SK-N-SH (cell line): ENCODE measurements at regions not wholly inside any gene's neighbourhood (a gene's known extent, or its start where the extent isn't known, plus 50 kb on each side); places are given as distances from the start of the nearest gene placed in this dataset.

Experiments
- CTCF ChIP-seq: fragments of 200-600 bp; sonication (generic); IDR thresholded peaks from 2 replicates; pipeline ENCODE4 v1.6.1; 2017; ENCODE audit warnings: antibody characterized with exemption, mild to moderate bottlenecking, moderate library complexity
- EP300 ChIP-seq, 2 experiments: IDR thresholded peaks; 2 replicates each; pipeline versions ENCODE4 v1.4.0 to v1.6.1; 2012; ENCODE audit warnings: borderline replicate concordance in 1 of 2, low read depth in 1 of 2, low read length in 1 of 2
- NFIC ChIP-seq: IDR thresholded peaks from 2 replicates; pipeline ENCODE4 v1.4.0; 2012; ENCODE audit warnings: borderline replicate concordance
- POLR2AphosphoS5 ChIP-seq: IDR thresholded peaks from 2 replicates; pipeline ENCODE4 v1.6.1; 2012; ENCODE audit warnings: low read depth, low read length
- SIN3A ChIP-seq: IDR thresholded peaks from 2 replicates; pipeline ENCODE4 v1.6.1; 2012; ENCODE audit warnings: low read depth, mild to moderate bottlenecking, low read length, moderate library complexity, borderline replicate concordance
- YY1 ChIP-seq: IDR thresholded peaks from 2 replicates; pipeline ENCODE4 v1.4.0; 2012; ENCODE audit warnings: low read depth, mild to moderate bottlenecking
- TF ChIP-seq, protein P1 (sequence below): IDR thresholded peaks from 2 replicates; pipeline ENCODE4 v1.4.0; 2012; ENCODE audit warnings: low read depth, borderline replicate concordance

DNA sequence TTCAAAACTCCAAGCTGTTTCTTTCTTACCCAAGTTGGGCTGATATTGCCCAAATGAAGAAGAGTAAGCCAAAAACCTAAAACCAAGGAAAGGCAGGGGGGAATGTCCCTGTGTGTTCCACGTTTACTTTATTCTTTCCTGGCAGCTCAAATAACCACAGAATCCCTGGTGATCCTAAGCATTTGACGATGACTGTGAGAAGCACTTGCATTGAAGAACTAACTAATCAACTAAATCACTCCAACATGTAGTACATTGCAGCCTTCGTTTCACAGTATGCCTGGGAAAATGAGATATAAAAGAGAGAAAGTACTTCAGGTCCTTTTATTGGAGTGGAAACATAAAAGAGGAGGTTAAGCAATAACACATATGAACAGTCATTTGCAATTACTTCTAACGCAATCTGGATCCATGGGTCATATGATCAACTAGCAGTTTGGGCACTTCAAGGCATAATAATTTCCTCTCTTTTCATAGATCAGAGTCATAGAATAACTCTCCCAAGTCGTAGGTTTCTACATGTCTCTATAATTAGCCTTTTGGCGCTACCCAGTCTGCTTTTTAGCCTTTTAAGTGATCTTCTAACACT, 338.4 kb downstream of the TMEM167A start:
- TF ChIP-seq YY1 (no peak), EP300 (IDR thresholded peaks at IDR 0.05; ENCODE audit: borderline replicate concordance in 1 of 2, low read depth in 1 of 2, low read length in 1 of 2) (no peak), POLR2AphosphoS5 (no peak), SIN3A (no peak), CTCF (no peak), NFIC (no peak)
- TF ChIP-seq, protein P1, sequence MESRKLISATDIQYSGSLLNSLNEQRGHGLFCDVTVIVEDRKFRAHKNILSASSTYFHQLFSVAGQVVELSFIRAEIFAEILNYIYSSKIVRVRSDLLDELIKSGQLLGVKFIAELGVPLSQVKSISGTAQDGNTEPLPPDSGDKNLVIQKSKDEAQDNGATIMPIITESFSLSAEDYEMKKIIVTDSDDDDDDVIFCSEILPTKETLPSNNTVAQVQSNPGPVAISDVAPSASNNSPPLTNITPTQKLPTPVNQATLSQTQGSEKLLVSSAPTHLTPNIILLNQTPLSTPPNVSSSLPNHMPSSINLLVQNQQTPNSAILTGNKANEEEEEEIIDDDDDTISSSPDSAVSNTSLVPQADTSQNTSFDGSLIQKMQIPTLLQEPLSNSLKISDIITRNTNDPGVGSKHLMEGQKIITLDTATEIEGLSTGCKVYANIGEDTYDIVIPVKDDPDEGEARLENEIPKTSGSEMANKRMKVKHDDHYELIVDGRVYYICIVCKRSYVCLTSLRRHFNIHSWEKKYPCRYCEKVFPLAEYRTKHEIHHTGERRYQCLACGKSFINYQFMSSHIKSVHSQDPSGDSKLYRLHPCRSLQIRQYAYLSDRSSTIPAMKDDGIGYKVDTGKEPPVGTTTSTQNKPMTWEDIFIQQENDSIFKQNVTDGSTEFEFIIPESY, result no peak
